Kidney epithelial cell (primary cell): ENCODE measurements at regions not wholly inside any gene's neighbourhood (a gene's known extent, or its start where the extent isn't known, plus 50 kb on each side); places are given as distances from the start of the nearest gene placed in this dataset.

ENCODE experiments used
- DNase-seq: peaks from one replicate; pipeline ENCODE4 v3.0.0-alpha.2; 2010; ENCODE audit warnings: low read depth
- H3K27me3 ChIP-seq: 2 replicates; pipeline ENCODE4 v1.6.0; 2011; ENCODE audit warnings: low read length; ENCODE audit not compliant: control insufficient read depth, insufficient read depth
- H3K36me3 ChIP-seq: 2 replicates; pipeline ENCODE4 v1.5.1; 2011; ENCODE audit warnings: low read length; ENCODE audit not compliant: control insufficient read depth, insufficient read depth
- H3K4me3 ChIP-seq: 2 replicates; pipeline ENCODE4 v1.5.1; 2011; ENCODE audit warnings: low read depth, mild to moderate bottlenecking, control low read depth, low read length
- CTCF ChIP-seq: IDR thresholded peaks from 2 replicates; pipeline ENCODE4 v1.5.1; 2011; ENCODE audit warnings: mild to moderate bottlenecking, moderate library complexity, low read length, control low read depth, inconsistent platforms; ENCODE audit not compliant: insufficient read depth, poor library complexity, severe bottlenecking

DNA sequence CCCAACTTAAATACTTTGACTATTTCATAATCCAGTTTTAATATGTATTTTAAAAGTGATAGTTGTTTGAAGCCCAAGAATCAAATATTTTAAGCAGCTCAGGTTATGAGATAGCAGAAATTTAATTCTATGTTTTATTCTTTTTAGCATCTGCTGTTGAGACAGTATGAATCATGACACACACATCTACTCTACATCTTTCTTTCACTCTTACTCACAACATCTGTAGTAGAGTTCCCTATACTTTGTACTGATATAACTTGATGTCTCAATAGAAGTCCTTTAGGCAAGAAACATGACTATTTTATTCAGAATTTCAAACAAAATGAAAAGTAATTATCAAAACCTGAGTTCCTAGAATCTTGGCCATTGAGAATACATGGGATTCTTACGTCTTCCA lies 187.9 kb upstream of the GNPDA2 start:
- no peaks in the 10 kb centered on the region for H3K36me3 ChIP-seq
- no peak overlapping the region for H3K4me3 ChIP-seq
- DNase-seq: no peak
- TF ChIP-seq CTCF: no peak
- H3K27me3 ChIP-seq: no peaks in the 10 kb centered on the region

GRCh38 chr4:44912980-44913379 lies 186.6 kb upstream of the GNPDA2 start:
- Histone ChIP-seq H3K36me3 (no peaks in the 10 kb centered on the region), H3K4me3 (no peak overlapping the region), H3K27me3 (no peaks in the 10 kb centered on the region)
- no peak for TF ChIP-seq CTCF
- no peak for DNase-seq

DNA sequence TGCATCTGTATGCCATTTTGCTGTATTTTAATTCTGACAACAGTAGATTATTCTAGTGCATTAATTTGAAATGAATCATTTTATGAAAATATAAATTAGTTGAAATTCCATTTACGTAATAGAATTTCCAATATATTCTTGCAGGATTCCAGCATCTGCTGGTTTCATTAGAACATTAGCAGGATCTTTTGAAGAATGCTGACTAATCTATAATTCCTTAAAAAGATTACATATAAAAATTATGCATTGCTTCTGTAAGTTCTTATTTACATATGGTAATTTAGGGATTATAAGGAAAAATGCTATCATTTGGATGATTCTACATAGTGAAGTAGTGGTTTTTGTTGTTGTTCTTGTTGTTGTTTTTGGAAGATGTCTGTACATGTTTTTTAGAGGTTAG lies 182.2 kb upstream of the GNPDA2 start:
- DNase-seq: no peak
- no peaks in the 10 kb centered on the region for H3K36me3 ChIP-seq
- no peak overlapping the region for H3K4me3 ChIP-seq
- no peak for TF ChIP-seq CTCF
- H3K27me3 ChIP-seq: no peaks in the 10 kb centered on the region

GRCh38 chr4:44872246-44872645 lies 145.9 kb upstream of the GNPDA2 start:
- H3K27me3 ChIP-seq: no peaks in the 10 kb centered on the region
- H3K36me3 ChIP-seq: no peaks in the 10 kb centered on the region
- TF ChIP-seq CTCF: no peak
- H3K4me3 ChIP-seq: no peak overlapping the region
- DNase-seq: no peak

DNA sequence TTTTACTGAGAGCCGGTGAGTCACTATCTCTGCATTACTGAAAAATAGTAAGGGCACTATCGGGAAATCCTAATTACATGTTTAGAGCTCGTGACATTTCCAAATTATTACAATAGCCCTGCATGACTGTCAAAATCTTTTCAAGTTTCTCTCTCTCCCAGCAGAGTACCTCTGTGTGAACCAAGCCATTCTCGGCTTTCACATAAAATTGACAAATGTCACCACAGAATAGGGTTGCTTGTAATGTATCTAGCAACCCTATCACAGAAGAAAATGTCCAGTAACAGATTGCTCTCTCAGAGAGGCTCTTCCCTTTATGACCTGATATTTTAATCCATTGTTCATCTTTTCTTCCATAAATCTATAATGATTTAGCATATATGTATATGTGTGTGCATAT lies 144.8 kb upstream of the GNPDA2 start:
- Histone ChIP-seq H3K4me3 (no peak overlapping the region), H3K27me3 (no peaks in the 10 kb centered on the region), H3K36me3 (no peaks in the 10 kb centered on the region)
- DNase-seq: no peak
- TF ChIP-seq CTCF: no peak

DNA sequence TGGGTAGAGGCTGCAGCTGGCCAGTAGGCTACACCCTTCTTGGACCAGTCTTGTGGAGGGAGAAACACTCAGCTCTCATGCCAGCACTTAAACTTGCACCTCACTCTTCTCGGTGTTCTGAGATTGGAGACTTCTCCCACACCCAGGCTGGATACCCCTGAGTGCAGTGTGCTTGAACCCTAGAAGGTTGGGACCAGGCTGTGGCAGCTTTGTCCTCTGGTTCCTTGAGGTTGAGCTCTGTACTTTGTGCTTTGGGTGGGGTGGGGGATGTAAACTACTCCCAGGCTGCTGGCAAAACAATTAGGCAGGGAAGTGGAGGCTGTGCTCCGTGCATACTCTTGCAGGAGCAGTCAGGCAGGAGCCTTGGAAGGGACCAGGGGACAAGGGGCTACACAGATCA lies 143.6 kb upstream of the GNPDA2 start:
- H3K4me3 ChIP-seq: no peak overlapping the region
- no peaks in the 10 kb centered on the region for H3K27me3 ChIP-seq
- H3K36me3 ChIP-seq: no peaks in the 10 kb centered on the region
- TF ChIP-seq CTCF: no peak
- no peak for DNase-seq
